KMS-11 (cell line): ENCODE measurements at regions not wholly inside any gene's neighbourhood (a gene's known extent, or its start where the extent isn't known, plus 50 kb on each side); places are given as distances from the start of the nearest gene placed in this dataset.

Experiments
- H2AFZ ChIP-seq: fragments of 200-600 bp; sonication (generic); 2 replicates; pipeline ENCODE4 v1.6.1; 2016; ENCODE audit warnings: antibody characterized with exemption, mixed run types, low read depth
- H3K27ac ChIP-seq: fragments of 200-600 bp; sonication (generic); 2 replicates; pipeline ENCODE4 v1.6.1; 2016; ENCODE audit warnings: mild to moderate bottlenecking, mixed run types
- H3K27me3 ChIP-seq: fragments of 200-600 bp; sonication (generic); 2 replicates; pipeline ENCODE4 v1.6.1; 2017; ENCODE audit warnings: mild to moderate bottlenecking, low read depth, mixed run types, moderate library complexity; ENCODE audit not compliant: insufficient read depth
- H3K36me3 ChIP-seq: fragments of 200-600 bp; sonication (generic); 2 replicates; pipeline ENCODE4 v1.6.1; 2017; ENCODE audit warnings: mild to moderate bottlenecking, mixed run types; ENCODE audit not compliant: insufficient read depth
- H3K4me1 ChIP-seq: fragments of 200-600 bp; sonication (generic); 2 replicates; pipeline ENCODE4 v1.6.1; 2016; ENCODE audit warnings: mild to moderate bottlenecking, low read depth, mixed run types; ENCODE audit not compliant: poor library complexity, severe bottlenecking
- H3K4me2 ChIP-seq: fragments of 200-600 bp; sonication (generic); 2 replicates; pipeline ENCODE4 v1.7.0; 2016; ENCODE audit warnings: mild to moderate bottlenecking, mixed run types
- H3K4me3 ChIP-seq: fragments of 200-600 bp; sonication (generic); IDR thresholded peaks from 2 replicates; pipeline ENCODE4 v1.6.1; 2017; ENCODE audit warnings: low read depth, low read length, mixed read lengths; ENCODE audit not compliant: insufficient read depth
- H3K79me2 ChIP-seq: fragments of 200-600 bp; sonication (generic); 2 replicates; pipeline ENCODE4 v1.6.1; 2016; ENCODE audit warnings: low read depth, mixed run types; ENCODE audit not compliant: insufficient read depth
- H3K9ac ChIP-seq: fragments of 200-600 bp; sonication (generic); 2 replicates; pipeline ENCODE4 v1.6.1; 2016; ENCODE audit warnings: mild to moderate bottlenecking, mixed run types
- H4K20me1 ChIP-seq: fragments of 200-600 bp; sonication (generic); 2 replicates; pipeline ENCODE4 v1.6.1; 2016; ENCODE audit warnings: mild to moderate bottlenecking, mixed run types; ENCODE audit not compliant: insufficient read depth
- CTCF ChIP-seq: fragments of 200-600 bp; sonication (generic); conservative IDR thresholded peaks from 2 replicates; pipeline ENCODE4 v1.6.1; 2017; ENCODE audit warnings: low read depth, mild to moderate bottlenecking, antibody characterized with exemption, low read length, moderate library complexity, mixed read lengths

GRCh38 chr12:17322090-17322489 is 716.1 kb upstream of the LMO3 start:
- no peak overlapping the region for H3K27ac ChIP-seq
- H3K36me3 ChIP-seq, result no peaks in the 10 kb centered on the region
- no peaks in the 10 kb centered on the region for H4K20me1 ChIP-seq
- H3K9ac ChIP-seq, result no peak overlapping the region
- H3K4me2 ChIP-seq, result no peak overlapping the region
- TF ChIP-seq CTCF, result no peak
- H3K79me2 ChIP-seq, result no peaks in the 10 kb centered on the region
- H3K27me3 ChIP-seq, result no peaks in the 10 kb centered on the region
- H2AFZ ChIP-seq, result no peak overlapping the region
- H3K4me3 ChIP-seq, result no peak overlapping the region
- no peaks in the 10 kb centered on the region for H3K4me1 ChIP-seq

DNA sequence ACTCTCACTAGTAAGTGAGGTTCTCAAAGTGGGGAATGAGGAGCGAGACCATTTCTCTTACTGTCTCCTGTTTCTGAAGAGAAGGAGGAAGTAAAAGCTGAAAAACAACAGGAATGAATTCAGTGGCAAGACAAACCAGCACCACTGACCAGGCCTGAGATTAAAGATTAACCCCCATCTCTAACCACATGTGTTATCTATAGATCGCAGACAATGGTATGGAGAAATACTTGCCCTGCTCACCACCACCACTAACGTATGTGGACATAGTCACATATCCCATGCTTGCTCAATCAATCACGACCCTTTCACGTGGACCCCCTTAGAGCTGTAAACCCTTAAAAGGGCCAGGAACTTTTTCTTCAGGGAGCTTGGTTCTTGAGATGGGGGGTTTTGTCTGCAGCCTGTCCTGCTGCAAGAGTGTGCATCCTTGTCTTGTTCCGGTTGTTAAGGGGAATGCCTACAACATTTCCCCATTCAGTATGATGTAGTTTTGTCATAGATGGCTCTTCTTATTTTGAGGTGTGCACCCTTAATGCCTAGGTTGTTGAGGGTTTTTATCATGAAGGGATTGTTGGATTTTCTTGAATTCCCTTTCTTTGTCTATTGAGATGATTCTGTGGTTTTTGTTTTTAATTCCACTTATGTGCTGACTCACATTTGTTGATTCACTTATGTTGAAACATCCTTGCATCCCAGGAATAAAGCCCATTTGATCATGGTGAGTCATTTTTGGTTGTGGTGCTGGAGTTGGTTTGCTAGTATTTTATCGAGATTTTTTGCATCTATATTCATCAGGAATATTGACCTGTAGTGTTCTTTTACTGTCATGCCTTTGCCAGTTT is 698.8 kb upstream of the LMO3 start:
- H3K79me2 ChIP-seq, result no peaks in the 10 kb centered on the region
- H3K4me2 ChIP-seq, result no peak overlapping the region
- no peak for TF ChIP-seq CTCF
- H3K4me3 ChIP-seq, result no peak overlapping the region
- H3K27me3 ChIP-seq, result no peaks in the 10 kb centered on the region
- H3K36me3 ChIP-seq, result no peaks in the 10 kb centered on the region
- no peaks in the 10 kb centered on the region for H3K4me1 ChIP-seq
- no peak overlapping the region for H3K27ac ChIP-seq
- no peak overlapping the region for H2AFZ ChIP-seq
- H3K9ac ChIP-seq, result no peak overlapping the region
- no peaks in the 10 kb centered on the region for H4K20me1 ChIP-seq

GRCh38 chr12:17302001-17302400 is 696.0 kb upstream of the LMO3 start:
- TF ChIP-seq CTCF, result no peak
- H2AFZ ChIP-seq, result no peak overlapping the region
- no peak overlapping the region for H3K4me3 ChIP-seq

GRCh38 chr12:17301544-17301943 is 695.6 kb upstream of the LMO3 start:
- H3K27me3 ChIP-seq, result no peaks in the 10 kb centered on the region
- no peak overlapping the region for H3K4me2 ChIP-seq
- no peak overlapping the region for H3K27ac ChIP-seq
- no peaks in the 10 kb centered on the region for H3K79me2 ChIP-seq
- no peaks in the 10 kb centered on the region for H3K36me3 ChIP-seq
- H3K4me3 ChIP-seq, result no peak overlapping the region
- no peak overlapping the region for H2AFZ ChIP-seq
- no peaks in the 10 kb centered on the region for H3K4me1 ChIP-seq
- no peak for TF ChIP-seq CTCF
- H4K20me1 ChIP-seq, result no peaks in the 10 kb centered on the region
- H3K9ac ChIP-seq, result no peak overlapping the region

More at GRCh38 chr12:17302001-17302400, 696.0 kb upstream of the LMO3 start:
- H3K79me2 ChIP-seq, result no peaks in the 10 kb centered on the region
- H3K27ac ChIP-seq, result no peak overlapping the region
- no peak overlapping the region for H3K4me2 ChIP-seq
- H4K20me1 ChIP-seq, result no peaks in the 10 kb centered on the region
- no peaks in the 10 kb centered on the region for H3K27me3 ChIP-seq
- H3K36me3 ChIP-seq, result no peaks in the 10 kb centered on the region
- no peak overlapping the region for H3K9ac ChIP-seq
- H3K4me1 ChIP-seq, result no peaks in the 10 kb centered on the region
